ENCODE measurements at regions not wholly inside any gene's neighbourhood (a gene's known extent, or its start where the extent isn't known, plus 50 kb on each side); places are given as distances from the start of the nearest gene placed in this dataset.

DNA sequence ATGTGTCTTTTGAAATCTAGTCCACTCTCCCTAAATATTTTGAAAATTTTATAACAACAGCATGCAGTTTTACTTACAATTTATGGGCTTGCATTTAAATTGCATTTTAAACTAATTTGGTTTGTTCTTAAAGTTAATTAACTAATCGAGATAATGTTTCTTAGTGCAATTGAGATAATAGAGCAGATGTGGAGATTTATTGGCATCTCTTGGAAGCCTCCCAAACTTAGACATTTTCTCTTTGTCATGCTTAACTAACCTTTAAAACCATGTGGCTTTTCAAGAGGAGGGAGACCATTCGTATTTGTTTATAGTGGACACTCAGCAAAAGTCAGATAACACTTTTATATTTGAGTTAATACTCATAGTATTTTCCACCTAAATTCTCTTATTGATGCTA is 887.0 kb upstream of the CELF2 start:
- TF ChIP-seq CTCF (conservative IDR thresholded peaks at IDR 0.05 in 1 of 2, IDR thresholded peaks at IDR 0.05 in 1 of 2; ENCODE audit: extremely low read depth in 1 of 2, insufficient read depth in 1 of 2, low read depth in 1 of 2, low read length in 2 of 2) (no peak), EZH2 (IDR thresholded peaks at IDR 0.05; ENCODE audit: borderline replicate concordance, low read length) (no peak)

All from mammary epithelial cell (primary cell).